HCT116 (cell line): ENCODE measurements at regions not wholly inside any gene's neighbourhood (a gene's known extent, or its start where the extent isn't known, plus 50 kb on each side); places are given as distances from the start of the nearest gene placed in this dataset.
"Not testable (repeated sequence)": the region's sequence is repeated elsewhere in the genome, so short reads cannot be mapped to it uniquely, and the experiment has no call there.

ENCODE experiments used
- ATAC-seq: fragments of 200-7000 bp; cut with Tn5 transposase; 2 replicates; pipeline ENCODE4 v1.9.1; 2020; ENCODE audit warnings: mild to moderate bottlenecking, moderate library complexity
- BruUV-seq: library from RNA; stranded (reverse); fragments of 400-500 nt; replicated peaks from 2 replicates; lab custom pipeline; 2021; lab: Mats Ljungman, UMichigan
- CTCF ChIA-PET: fragments of 300-600 bp; sonication (Branson Sonifier 250); formaldehyde crosslinking; loops from one replicate; lab custom pipeline; 2021; ENCODE audit warnings: antibody characterized with exemption; lab: Charles Lee
- POLR2A ChIA-PET: fragments of 300-600, 350-600 bp; sonication (Branson Sonifier 250); formaldehyde crosslinking; loops from one replicate; lab custom pipeline; 2021; ENCODE audit warnings: antibody characterized with exemption; lab: Charles Lee
- RAD21 ChIA-PET, 2 experiments: fragments of 300-600 bp; sonication (Branson Sonifier 250); formaldehyde crosslinking; loops; one replicate each; lab custom pipeline; 2023; ENCODE audit warnings: low total read pairs in 2 of 2; ENCODE audit not compliant: uncharacterized antibody in 2 of 2, unreplicated experiment in 2 of 2, low non-redundant PET in 1 of 2; lab: Charles Lee
- DNase-seq: peaks from one replicate; pipeline ENCODE4 v3.0.0-alpha.2; 2010; ENCODE audit warnings: low read depth, low spot score
- H2AFZ ChIP-seq: fragments of 200-600 bp; shearing (Covaris generic), sonication (generic); 2 replicates; pipeline ENCODE4 v1.6.1; 2017; ENCODE audit warnings: low read depth, mixed run types, mixed read lengths, antibody characterized with exemption, low read length; ENCODE audit not compliant: poor library complexity, severe bottlenecking
- H3K27ac ChIP-seq: 2 replicates; pipeline ENCODE4 v1.5.1; 2012; ENCODE audit warnings: low read depth, low read length
- H3K27me3 ChIP-seq: fragments of 200-600 bp; sonication (generic); 2 replicates; pipeline ENCODE4 v1.6.1; 2016; ENCODE audit warnings: mixed run types, low read length, mixed read lengths; ENCODE audit not compliant: insufficient read depth
- H3K36me3 ChIP-seq, 2 experiments: fragments of 200-500 bp in 1 of 2; fragments of 200-600 bp in 1 of 2; sonication (Bioruptor generic) in 1 of 2; sonication (generic) in 1 of 2; 2 replicates each; pipeline versions ENCODE4 v1.5.1 to v1.6.1; 2014 to 2016; ENCODE audit warnings: low read length in 2 of 2, inconsistent platforms in 1 of 2, mixed read lengths in 1 of 2, mixed run types in 1 of 2; ENCODE audit not compliant: insufficient read depth in 2 of 2, control insufficient read depth in 1 of 2
- H3K4me1 ChIP-seq, 2 experiments: fragments of 200-600 bp in 1 of 2; sonication (generic) in 1 of 2; 2 replicates each; pipeline versions ENCODE4 v1.5.1 to v1.6.1; 2012 to 2017; ENCODE audit warnings: low read length in 2 of 2, inconsistent platforms in 1 of 2, mild to moderate bottlenecking in 1 of 2, mixed read lengths in 1 of 2, mixed run types in 1 of 2, moderate library complexity in 1 of 2; ENCODE audit not compliant: insufficient read depth in 2 of 2, control insufficient read depth in 1 of 2
- H3K4me2 ChIP-seq: fragments of 200-600 bp; sonication (generic); 2 replicates; pipeline ENCODE4 v1.6.1; 2017; ENCODE audit warnings: mixed run types, low read length, mixed read lengths
- H3K4me3 ChIP-seq, 2 experiments: fragments of 200-600 bp in 1 of 2; sonication (generic) in 1 of 2; replicated peaks in 1 of 2; 2 replicates each; pipeline ENCODE4 v1.5.1; 2011 to 2016; ENCODE audit warnings: low read length in 2 of 2, control low read depth in 1 of 2, low read depth in 1 of 2, mild to moderate bottlenecking in 1 of 2, mixed read lengths in 1 of 2, mixed run types in 1 of 2
- H3K79me2 ChIP-seq: fragments of 200-600 bp; sonication (generic); 2 replicates; pipeline ENCODE4 v1.6.1; 2017; ENCODE audit warnings: mild to moderate bottlenecking, mixed run types, low read length, moderate library complexity, mixed read lengths; ENCODE audit not compliant: insufficient read depth
- H3K9ac ChIP-seq: fragments of 200-600 bp; sonication (generic); 2 replicates; pipeline ENCODE4 v1.6.1; 2016; ENCODE audit warnings: low read length, mixed read lengths
- H3K9me2 ChIP-seq: fragments of 200-600 bp; sonication (generic), shearing (Covaris generic); 2 replicates; pipeline ENCODE4 v1.6.1; 2017; ENCODE audit warnings: mixed run types, mild to moderate bottlenecking, moderate library complexity; ENCODE audit not compliant: insufficient read depth
- H3K9me3 ChIP-seq, 2 experiments: fragments of 200-500 bp in 1 of 2; fragments of 200-600 bp in 1 of 2; sonication (Bioruptor generic) in 1 of 2; sonication (generic) in 1 of 2; 2 replicates each; pipeline ENCODE4 v1.6.1; 2014 to 2017; ENCODE audit warnings: low read length in 2 of 2, mixed read lengths in 2 of 2, inconsistent platforms in 1 of 2, low read depth in 1 of 2, mild to moderate bottlenecking in 1 of 2, mixed run types in 1 of 2, moderate library complexity in 1 of 2; ENCODE audit not compliant: control insufficient read depth in 1 of 2, insufficient read depth in 1 of 2
- H4K20me1 ChIP-seq: fragments of 200-600 bp; sonication (generic), shearing (Covaris generic); 2 replicates; pipeline ENCODE4 v1.6.1; 2017; ENCODE audit warnings: mixed run types, mild to moderate bottlenecking, moderate library complexity; ENCODE audit not compliant: insufficient read depth
- CEBPB ChIP-seq: IDR thresholded peaks from 2 replicates; pipeline ENCODE4 v1.6.1; 2012; ENCODE audit warnings: low read depth
- EGR1 ChIP-seq: IDR thresholded peaks from 2 replicates; pipeline ENCODE4 v1.6.1; 2012; ENCODE audit warnings: low read depth
- EZH2 ChIP-seq: fragments of 200-600 bp; sonication (generic); IDR thresholded peaks from 2 replicates; pipeline ENCODE4 v1.6.1; 2017; ENCODE audit warnings: antibody characterized with exemption, mixed run types
- EZH2phosphoT487 ChIP-seq: fragments of 200-600 bp; IDR thresholded peaks from 2 replicates; pipeline ENCODE4 v1.6.1; 2018; ENCODE audit warnings: antibody characterized with exemption, borderline replicate concordance
- POLR2AphosphoS5 ChIP-seq: IDR thresholded peaks from 2 replicates; pipeline ENCODE4 v1.6.1; 2011; ENCODE audit warnings: mild to moderate bottlenecking, low read depth, low read length, moderate library complexity
- RAD21 ChIP-seq: IDR thresholded peaks from 2 replicates; pipeline ENCODE4 v1.6.1; 2012; ENCODE audit warnings: low read depth, mild to moderate bottlenecking
- SP1 ChIP-seq: IDR thresholded peaks from 2 replicates; pipeline ENCODE4 v1.6.1; 2012; ENCODE audit warnings: low read depth
- SRF ChIP-seq: IDR thresholded peaks from 2 replicates; pipeline ENCODE4 v1.6.1; 2012; ENCODE audit warnings: low read depth
- TCF7L2 ChIP-seq: IDR thresholded peaks from 2 replicates; pipeline ENCODE4 v1.7.0; 2011; ENCODE audit warnings: borderline replicate concordance, inconsistent platforms; ENCODE audit not compliant: insufficient read depth, insufficient read length; ENCODE audit errors: extremely low read depth
- YY1 ChIP-seq: IDR thresholded peaks from 2 replicates; pipeline ENCODE4 v1.6.1; 2011; ENCODE audit warnings: low read length, low read depth, moderate library complexity, mild to moderate bottlenecking; ENCODE audit not compliant: insufficient replicate concordance; ENCODE audit errors: extremely low read depth
- intact Hi-C: fragments of 100-400 bp; cut with micrococcal nuclease; formaldehyde crosslinking; loops from 2 replicates; pipeline ENCODE4 v1.10.0; 2022
- TF ChIP-seq, protein P1 (sequence below): IDR thresholded peaks from 2 replicates; pipeline ENCODE4 v1.6.1; 2012
- TF ChIP-seq, protein P2 (sequence below): IDR thresholded peaks from 2 replicates; pipeline ENCODE4 v1.6.1; 2011; ENCODE audit warnings: mild to moderate bottlenecking, low read length, moderate library complexity; ENCODE audit not compliant: insufficient replicate concordance; ENCODE audit errors: extremely low read depth
- TF ChIP-seq, protein P3 (sequence below): IDR thresholded peaks from 2 replicates; pipeline ENCODE4 v1.6.1; 2012

DNA sequence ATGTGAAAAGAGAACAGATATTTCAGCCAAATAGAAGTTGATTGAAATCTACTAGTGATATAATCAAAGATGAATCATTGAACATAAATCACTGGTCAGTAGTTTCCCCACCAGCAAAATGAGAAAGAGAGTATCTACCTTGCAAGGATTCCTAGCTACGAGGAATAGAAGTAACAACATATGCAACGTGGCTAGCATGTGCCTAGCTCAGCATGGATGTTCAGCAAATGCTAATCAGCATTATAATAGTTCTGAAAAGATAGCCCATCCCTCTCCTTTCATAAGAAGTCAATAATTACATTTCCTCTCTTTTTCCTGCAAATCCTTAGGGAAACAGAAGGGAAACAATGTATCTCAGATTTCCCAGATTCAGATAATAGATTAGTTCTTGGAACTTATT lies 417.2 kb downstream of the SATB2 start:
- no peak for DNase-seq

DNA sequence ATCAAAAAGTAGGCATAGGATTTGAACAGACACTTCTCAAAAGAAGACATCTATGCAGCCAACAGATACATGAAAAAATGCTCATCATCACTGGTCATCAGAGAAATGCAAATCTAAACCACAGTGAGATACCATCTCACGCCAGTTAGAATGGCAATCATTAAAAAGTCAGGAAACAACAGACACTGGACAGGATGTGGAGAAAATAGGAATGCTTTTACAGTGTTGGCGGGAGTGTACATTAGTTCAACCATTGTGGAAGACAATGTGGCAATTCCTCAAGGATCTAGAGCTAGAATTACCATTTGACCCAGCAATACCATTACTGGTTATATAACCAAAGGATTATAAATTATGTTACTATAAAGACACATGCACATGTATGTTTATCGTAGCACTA lies 424.0 kb downstream of the SATB2 start:
- ATAC-seq, H4K20me1 ChIP-seq, POLR2A ChIA-PET, H3K4me3 ChIP-seq, DNase-seq, H3K79me2 ChIP-seq, H3K9me2 ChIP-seq, H3K36me3 ChIP-seq, H3K9me3 ChIP-seq, BruUV-seq, H3K4me1 ChIP-seq, H2AFZ ChIP-seq, intact Hi-C loops, H3K4me2 ChIP-seq, H3K9ac ChIP-seq, CTCF ChIA-PET, H3K27me3 ChIP-seq, RAD21 ChIA-PET, H3K27ac ChIP-seq: not testable (repeated sequence)

More for the DNA sequence above, 417.2 kb downstream of the SATB2 start:
- no TSS peak for BruUV-seq
- Histone ChIP-seq H3K4me1 (no peaks in the 10 kb centered on the region), H3K27me3 (no peaks in the 10 kb centered on the region), H2AFZ (no peak overlapping the region), H3K9me2 (no peaks in the 10 kb centered on the region), H3K4me2 (no peak overlapping the region), H3K36me3 (no peaks in the 10 kb centered on the region), H3K4me3 (no peak overlapping the region), H3K27ac (no peak overlapping the region), H3K9me3 (no peaks in the 10 kb centered on the region), H3K9ac (no peak overlapping the region), H4K20me1 (no peaks in the 10 kb centered on the region), H3K79me2 (no peaks in the 10 kb centered on the region)
- no peak for TF ChIP-seq POLR2AphosphoS5
- no peak for TF ChIP-seq TCF7L2
- TF ChIP-seq RAD21: no peak
- TF ChIP-seq, protein P1, sequence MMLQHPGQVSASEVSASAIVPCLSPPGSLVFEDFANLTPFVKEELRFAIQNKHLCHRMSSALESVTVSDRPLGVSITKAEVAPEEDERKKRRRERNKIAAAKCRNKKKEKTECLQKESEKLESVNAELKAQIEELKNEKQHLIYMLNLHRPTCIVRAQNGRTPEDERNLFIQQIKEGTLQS: no peak
- no peak for TF ChIP-seq EZH2phosphoT487
- TF ChIP-seq, protein P2, sequence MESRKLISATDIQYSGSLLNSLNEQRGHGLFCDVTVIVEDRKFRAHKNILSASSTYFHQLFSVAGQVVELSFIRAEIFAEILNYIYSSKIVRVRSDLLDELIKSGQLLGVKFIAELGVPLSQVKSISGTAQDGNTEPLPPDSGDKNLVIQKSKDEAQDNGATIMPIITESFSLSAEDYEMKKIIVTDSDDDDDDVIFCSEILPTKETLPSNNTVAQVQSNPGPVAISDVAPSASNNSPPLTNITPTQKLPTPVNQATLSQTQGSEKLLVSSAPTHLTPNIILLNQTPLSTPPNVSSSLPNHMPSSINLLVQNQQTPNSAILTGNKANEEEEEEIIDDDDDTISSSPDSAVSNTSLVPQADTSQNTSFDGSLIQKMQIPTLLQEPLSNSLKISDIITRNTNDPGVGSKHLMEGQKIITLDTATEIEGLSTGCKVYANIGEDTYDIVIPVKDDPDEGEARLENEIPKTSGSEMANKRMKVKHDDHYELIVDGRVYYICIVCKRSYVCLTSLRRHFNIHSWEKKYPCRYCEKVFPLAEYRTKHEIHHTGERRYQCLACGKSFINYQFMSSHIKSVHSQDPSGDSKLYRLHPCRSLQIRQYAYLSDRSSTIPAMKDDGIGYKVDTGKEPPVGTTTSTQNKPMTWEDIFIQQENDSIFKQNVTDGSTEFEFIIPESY: no peak
- no peak for TF ChIP-seq SP1
- no peak for TF ChIP-seq EZH2
- no peak for TF ChIP-seq EGR1
- TF ChIP-seq SRF: no peak
- TF ChIP-seq, protein P3, sequence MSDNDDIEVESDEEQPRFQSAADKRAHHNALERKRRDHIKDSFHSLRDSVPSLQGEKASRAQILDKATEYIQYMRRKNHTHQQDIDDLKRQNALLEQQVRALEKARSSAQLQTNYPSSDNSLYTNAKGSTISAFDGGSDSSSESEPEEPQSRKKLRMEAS: no peak
- TF ChIP-seq CEBPB: no peak
- no peak for TF ChIP-seq YY1
- ChIA-PET POLR2A (no interaction called here), CTCF (no interaction called here), RAD21 (no interaction called here)
- no peak for ATAC-seq
- intact Hi-C loops: no loop called here
